OCI-LY1 (cell line): ENCODE measurements at regions not wholly inside any gene's neighbourhood (a gene's known extent, or its start where the extent isn't known, plus 50 kb on each side); places are given as distances from the start of the nearest gene placed in this dataset.
"Not testable (repeated sequence)": the region's sequence is repeated elsewhere in the genome, so short reads cannot be mapped to it uniquely, and the experiment has no call there.

Experiments used
- CTCF ChIP-seq: fragments of 200-600 bp; sonication (generic), shearing (Covaris generic); IDR thresholded peaks from 2 replicates; pipeline ENCODE4 v1.5.1; 2017; ENCODE audit warnings: mild to moderate bottlenecking, antibody characterized with exemption, low read length, moderate library complexity, mixed read lengths
- EZH2 ChIP-seq: fragments of 200-600 bp; sonication (generic), shearing (Covaris generic); IDR thresholded peaks from 2 replicates; pipeline ENCODE4 v1.8.0; 2017; ENCODE audit warnings: borderline replicate concordance, mixed run types, mild to moderate bottlenecking, antibody characterized with exemption, low read length, moderate library complexity, mixed read lengths

- TF ChIP-seq CTCF, EZH2: not testable (repeated sequence)
These were observed 961.6 kb downstream of the LTN1 start for GRCh38 chr21:28031066-28031465.
